GM18907 (cell line): ENCODE measurements at regions not wholly inside any gene's neighbourhood (a gene's known extent, or its start where the extent isn't known, plus 50 kb on each side); places are given as distances from the start of the nearest gene placed in this dataset.

Source experiments
- ATAC-seq: cut with Tn5 transposase; IDR thresholded peaks from one replicate; pipeline ENCODE4 v1.9.1; 2021; ENCODE audit warnings: mild to moderate bottlenecking, moderate library complexity; ENCODE audit not compliant: unreplicated experiment

GRCh38 chr9:107948086-107948485 lies 458.5 kb upstream of the KLF4 start:
- ATAC-seq = no peak

GRCh38 chr9:107946364-107947141 lies 457.0 kb upstream of the KLF4 start:
- ATAC-seq = no peak

GRCh38 chr9:107945961-107946360 lies 456.4 kb upstream of the KLF4 start:
- ATAC-seq = no peak

- ATAC-seq = no peak
Measured at GRCh38 chr9:107945493-107945892, 455.9 kb upstream of the KLF4 start.

GRCh38 chr9:107944387-107944786 lies 454.8 kb upstream of the KLF4 start:
- no peak for ATAC-seq

GRCh38 chr9:107943901-107944300 lies 454.3 kb upstream of the KLF4 start:
- no peak for ATAC-seq

GRCh38 chr9:107942856-107943255 lies 453.3 kb upstream of the KLF4 start:
- ATAC-seq = no peak

GRCh38 chr9:107942291-107942690 lies 452.7 kb upstream of the KLF4 start:
- ATAC-seq = no peak

GRCh38 chr9:107940616-107941595 lies 451.3 kb upstream of the KLF4 start:
- ATAC-seq = no peak

GRCh38 chr9:107938801-107939386 lies 449.3 kb upstream of the KLF4 start:
- ATAC-seq = no peak

GRCh38 chr9:107935931-107936330 lies 446.4 kb upstream of the KLF4 start:
- no peak for ATAC-seq

- no peak for ATAC-seq
Measured at GRCh38 chr9:107933516-107933915, 443.9 kb upstream of the KLF4 start.

GRCh38 chr9:107933097-107933496 lies 443.5 kb upstream of the KLF4 start:
- ATAC-seq = no peak

- ATAC-seq = no peak
Measured at GRCh38 chr9:107932601-107933000, 443.0 kb upstream of the KLF4 start.

GRCh38 chr9:107932046-107932445 lies 442.5 kb upstream of the KLF4 start:
- no peak for ATAC-seq

- no peak for ATAC-seq
Measured at GRCh38 chr9:107931071-107931715, 441.6 kb upstream of the KLF4 start.

GRCh38 chr9:107929443-107929842 lies 439.9 kb upstream of the KLF4 start:
- ATAC-seq = no peak

GRCh38 chr9:107928701-107929371 lies 439.3 kb upstream of the KLF4 start:
- ATAC-seq = no peak

GRCh38 chr9:107927276-107927675 lies 437.7 kb upstream of the KLF4 start:
- no peak for ATAC-seq

- ATAC-seq = no peak
Measured at GRCh38 chr9:107925749-107926297, 436.3 kb upstream of the KLF4 start.
